IgD-negative memory B cell (primary cell): ENCODE measurements at regions not wholly inside any gene's neighbourhood (a gene's known extent, or its start where the extent isn't known, plus 50 kb on each side); places are given as distances from the start of the nearest gene placed in this dataset.

Experiments used
- H3K27ac Mint-ChIP-seq, 3 donors: one replicate each; pipeline ENCODE4 v1.8.0; 2020 to 2022; ENCODE audit warnings: mild to moderate bottlenecking in 3 of 3, mixed read lengths in 3 of 3, moderate library complexity in 1 of 3
- H3K27me3 Mint-ChIP-seq: one replicate; pipeline ENCODE4 v1.8.0; 2021; ENCODE audit warnings: mixed read lengths
- H3K36me3 Mint-ChIP-seq: one replicate; pipeline ENCODE4 v1.8.0; 2020; ENCODE audit warnings: mild to moderate bottlenecking, mixed read lengths
- H3K4me1 Mint-ChIP-seq, 3 donors: one replicate each; pipeline ENCODE4 v1.8.0; 2020 to 2022; ENCODE audit warnings: mixed read lengths in 3 of 3, mild to moderate bottlenecking in 1 of 3
- H3K4me3 Mint-ChIP-seq, 4 donors: one replicate each; pipeline ENCODE4 v1.8.0; 2020 to 2022; ENCODE audit warnings: mild to moderate bottlenecking in 4 of 4, mixed read lengths in 4 of 4, moderate library complexity in 3 of 4
- H3K9me3 Mint-ChIP-seq, 3 donors: one replicate each; pipeline ENCODE4 v1.8.0; 2020 to 2021; ENCODE audit warnings: mixed read lengths in 3 of 3, mild to moderate bottlenecking in 1 of 3

GRCh38 chr1:228811712-228812305 lies 76.5 kb downstream of the RHOU start:
- Mint-ChIP-seq H3K27me3 (peaks cover 7% of the 10 kb centered on the region), H3K27ac (peak overlapping the region in 1 of 3 donors; percentile 89), H3K4me1 (peaks cover 15 to 17% (median 16%) of the 10 kb centered on the region in 3 donors), H3K36me3 (no peaks in the 10 kb centered on the region), H3K9me3 (peaks cover 0 to 2% (median 0%) of the 10 kb centered on the region in 3 donors), H3K4me3 (no peak overlapping the region)

GRCh38 chr1:228812961-228813360 lies 77.7 kb downstream of the RHOU start:
- H3K36me3 Mint-ChIP-seq, result no peaks in the 10 kb centered on the region
- H3K4me3 Mint-ChIP-seq, result no peak overlapping the region
- H3K27ac Mint-ChIP-seq, result no peak overlapping the region
- H3K9me3 Mint-ChIP-seq, result peaks cover 0 to 2% (median 0%) of the 10 kb centered on the region in 3 donors
- H3K4me1 Mint-ChIP-seq, result peaks cover 15 to 17% (median 16%) of the 10 kb centered on the region in 3 donors
- peaks cover 9% of the 10 kb centered on the region for H3K27me3 Mint-ChIP-seq

- peaks cover 0 to 2% (median 0%) of the 10 kb centered on the region in 3 donors for H3K9me3 Mint-ChIP-seq
- peaks cover 9% of the 10 kb centered on the region for H3K27me3 Mint-ChIP-seq
- no peak overlapping the region for H3K27ac Mint-ChIP-seq
- peaks cover 15 to 17% (median 16%) of the 10 kb centered on the region in 3 donors for H3K4me1 Mint-ChIP-seq
- H3K36me3 Mint-ChIP-seq, result no peaks in the 10 kb centered on the region
- no peak overlapping the region for H3K4me3 Mint-ChIP-seq
Observed at GRCh38 chr1:228814176-228814575, 78.9 kb downstream of the RHOU start.

GRCh38 chr1:228818296-228818695 lies 83.0 kb downstream of the RHOU start:
- Mint-ChIP-seq H3K27ac (no peak overlapping the region), H3K27me3 (peaks cover 10% of the 10 kb centered on the region), H3K9me3 (peaks cover 0 to 2% (median 0%) of the 10 kb centered on the region in 3 donors), H3K4me1 (no peaks in the 10 kb centered on the region), H3K4me3 (no peak overlapping the region), H3K36me3 (no peaks in the 10 kb centered on the region)

- no peak overlapping the region for H3K27ac Mint-ChIP-seq
- H3K4me1 Mint-ChIP-seq, result no peaks in the 10 kb centered on the region
- peaks cover 10% of the 10 kb centered on the region for H3K27me3 Mint-ChIP-seq
- H3K9me3 Mint-ChIP-seq, result peaks cover 0 to 2% (median 0%) of the 10 kb centered on the region in 3 donors
- no peak overlapping the region for H3K4me3 Mint-ChIP-seq
- H3K36me3 Mint-ChIP-seq, result no peaks in the 10 kb centered on the region
Observed at GRCh38 chr1:228818928-228819630, 83.8 kb downstream of the RHOU start.

- Mint-ChIP-seq H3K27ac (no peak overlapping the region), H3K36me3 (no peaks in the 10 kb centered on the region), H3K4me3 (no peak overlapping the region), H3K9me3 (peaks cover 0 to 2% (median 0%) of the 10 kb centered on the region in 3 donors), H3K27me3 (peaks cover 12% of the 10 kb centered on the region), H3K4me1 (peaks cover 0 to 3% (median 1%) of the 10 kb centered on the region in 3 donors)
Observed at GRCh38 chr1:228821252-228821651, 86.0 kb downstream of the RHOU start.

- H3K27ac Mint-ChIP-seq, result no peak overlapping the region
- peaks cover 0 to 2% (median 0%) of the 10 kb centered on the region in 3 donors for H3K9me3 Mint-ChIP-seq
- no peak overlapping the region for H3K4me3 Mint-ChIP-seq
- no peaks in the 10 kb centered on the region for H3K36me3 Mint-ChIP-seq
- peaks cover 0 to 9% (median 7%) of the 10 kb centered on the region in 3 donors for H3K4me1 Mint-ChIP-seq
- peaks cover 14% of the 10 kb centered on the region for H3K27me3 Mint-ChIP-seq
Observed at GRCh38 chr1:228823200-228823599, 87.9 kb downstream of the RHOU start.

- H3K4me3 Mint-ChIP-seq, result no peak overlapping the region
- H3K27me3 Mint-ChIP-seq, result peaks cover 14% of the 10 kb centered on the region
- peaks cover 0 to 9% (median 7%) of the 10 kb centered on the region in 3 donors for H3K4me1 Mint-ChIP-seq
- H3K9me3 Mint-ChIP-seq, result peaks cover 0 to 2% (median 0%) of the 10 kb centered on the region in 3 donors
- no peak overlapping the region for H3K27ac Mint-ChIP-seq
- H3K36me3 Mint-ChIP-seq, result no peaks in the 10 kb centered on the region
Observed at GRCh38 chr1:228824366-228824765, 89.1 kb downstream of the RHOU start.

GRCh38 chr1:228825041-228825440 lies 89.8 kb downstream of the RHOU start:
- Mint-ChIP-seq H3K4me1 (peaks cover 0 to 10% (median 7%) of the 10 kb centered on the region in 3 donors), H3K9me3 (peaks cover 0 to 3% (median 0%) of the 10 kb centered on the region in 3 donors), H3K36me3 (no peaks in the 10 kb centered on the region), H3K27me3 (peaks cover 16% of the 10 kb centered on the region), H3K27ac (no peak overlapping the region), H3K4me3 (no peak overlapping the region)

GRCh38 chr1:228825840-228826484 lies 90.7 kb downstream of the RHOU start:
- no peak overlapping the region for H3K27ac Mint-ChIP-seq
- peak overlapping the region in 1 of 4 donors; percentile 57 for H3K4me3 Mint-ChIP-seq
- peaks cover 0 to 11% (median 8%) of the 10 kb centered on the region in 3 donors for H3K4me1 Mint-ChIP-seq
- H3K9me3 Mint-ChIP-seq, result peaks cover 0 to 3% (median 0%) of the 10 kb centered on the region in 3 donors
- peaks cover 16% of the 10 kb centered on the region for H3K27me3 Mint-ChIP-seq
- no peaks in the 10 kb centered on the region for H3K36me3 Mint-ChIP-seq

GRCh38 chr1:228827019-228827418 lies 91.7 kb downstream of the RHOU start:
- Mint-ChIP-seq H3K27me3 (peaks cover 16% of the 10 kb centered on the region), H3K9me3 (peaks cover 0 to 3% (median 0%) of the 10 kb centered on the region in 3 donors), H3K27ac (no peak overlapping the region), H3K4me1 (peaks cover 0 to 14% (median 11%) of the 10 kb centered on the region in 3 donors), H3K36me3 (no peaks in the 10 kb centered on the region), H3K4me3 (no peak overlapping the region)

GRCh38 chr1:228828151-228828550 lies 92.9 kb downstream of the RHOU start:
- Mint-ChIP-seq H3K27ac (no peak overlapping the region), H3K27me3 (peaks cover 15% of the 10 kb centered on the region), H3K4me3 (no peak overlapping the region), H3K9me3 (peaks cover 0 to 3% (median 0%) of the 10 kb centered on the region in 3 donors), H3K4me1 (peaks cover 0 to 14% (median 11%) of the 10 kb centered on the region in 3 donors), H3K36me3 (no peaks in the 10 kb centered on the region)

- Mint-ChIP-seq H3K9me3 (peaks cover 0 to 2% (median 0%) of the 10 kb centered on the region in 3 donors), H3K36me3 (no peaks in the 10 kb centered on the region), H3K27me3 (peaks cover 22% of the 10 kb centered on the region), H3K4me3 (no peak overlapping the region), H3K4me1 (peaks cover 0 to 14% (median 11%) of the 10 kb centered on the region in 3 donors), H3K27ac (no peak overlapping the region)
Observed at GRCh38 chr1:228830185-228830953, 95.1 kb downstream of the RHOU start.

- Mint-ChIP-seq H3K36me3 (no peaks in the 10 kb centered on the region), H3K27me3 (peaks cover 24% of the 10 kb centered on the region), H3K4me3 (peak overlapping the region in 1 of 4 donors; percentile 56), H3K9me3 (peaks cover 0 to 2% (median 0%) of the 10 kb centered on the region in 3 donors), H3K4me1 (peaks cover 0 to 14% (median 10%) of the 10 kb centered on the region in 3 donors), H3K27ac (no peak overlapping the region)
Observed at GRCh38 chr1:228830954-228831481, 95.7 kb downstream of the RHOU start.
